NCI-H345 (cell line): ENCODE measurements at regions not wholly inside any gene's neighbourhood (a gene's known extent, or its start where the extent isn't known, plus 50 kb on each side); places are given as distances from the start of the nearest gene placed in this dataset.

ENCODE experiments used
- DNase-seq: peaks from one replicate; lab custom pipeline; 2025; lab: John Stamatoyannopoulos, UW

GRCh38 chr1:170377440-170377839, 154.5 kb upstream of the GORAB start:
- DNase-seq = no peak

- DNase-seq = no peak
Measured at GRCh38 chr1:170377896-170378634, 153.9 kb upstream of the GORAB start.

- DNase-seq = no peak
Measured at GRCh38 chr1:170385750-170386149, 146.2 kb upstream of the GORAB start.

- DNase-seq = no peak
Measured at GRCh38 chr1:170388489-170388888, 143.5 kb upstream of the GORAB start.

- no peak for DNase-seq
Measured at GRCh38 chr1:170395149-170395548, 136.8 kb upstream of the GORAB start.

GRCh38 chr1:170397061-170397460, 134.9 kb upstream of the GORAB start:
- DNase-seq = no peak

GRCh38 chr1:170402476-170403311, 129.3 kb upstream of the GORAB start:
- no peak for DNase-seq

- DNase-seq = no peak
Measured at GRCh38 chr1:170407138-170407537, 124.8 kb upstream of the GORAB start.

GRCh38 chr1:170407581-170407980, 124.4 kb upstream of the GORAB start:
- DNase-seq = no peak

- no peak for DNase-seq
Measured at GRCh38 chr1:170410401-170411166, 121.4 kb upstream of the GORAB start.

GRCh38 chr1:170414989-170415709, 116.8 kb upstream of the GORAB start:
- no peak for DNase-seq

- no peak for DNase-seq
Measured at GRCh38 chr1:170415710-170416372, 116.1 kb upstream of the GORAB start.

- DNase-seq = no peak
Measured at GRCh38 chr1:170424346-170424745, 107.6 kb upstream of the GORAB start.

- DNase-seq = no peak
Measured at GRCh38 chr1:170426596-170426995, 105.4 kb upstream of the GORAB start.

GRCh38 chr1:170427002-170427401, 105.0 kb upstream of the GORAB start:
- DNase-seq = peak; percentile 13

GRCh38 chr1:170436928-170437327, 95.0 kb upstream of the GORAB start:
- no peak for DNase-seq

GRCh38 chr1:170445096-170445495, 86.9 kb upstream of the GORAB start:
- no peak for DNase-seq

- DNase-seq = no peak
Measured at GRCh38 chr1:170448661-170449158, 83.3 kb upstream of the GORAB start.

GRCh38 chr1:170457325-170458050, 74.5 kb upstream of the GORAB start:
- peak; percentile 2 for DNase-seq

GRCh38 chr1:170460001-170460400, 72.0 kb upstream of the GORAB start:
- DNase-seq = no peak
